Stimulated activated CD4-positive, alpha-beta T cell treated with anti-CD3 and anti-CD28 coated beads, Interleukin-15, amount 100 ng/mL, for 48 hours (primary cell): ENCODE measurements at regions not wholly inside any gene's neighbourhood (a gene's known extent, or its start where the extent isn't known, plus 50 kb on each side); places are given as distances from the start of the nearest gene placed in this dataset.

Source experiments
- DNase-seq, 2 donors: peaks; one replicate each; pipeline ENCODE4 v3.0.0-alpha.2; 2020; ENCODE audit warnings: low read depth in 2 of 2

GRCh38 chr16:86800894-86801293 is 222.5 kb downstream of the FOXL1 start:
- no peak for DNase-seq

- no peak for DNase-seq
Measured at GRCh38 chr16:86802013-86802412, 223.7 kb downstream of the FOXL1 start.

GRCh38 chr16:86805188-86805587 is 226.8 kb downstream of the FOXL1 start:
- DNase-seq: no peak

GRCh38 chr16:86806181-86806837 is 228.0 kb downstream of the FOXL1 start:
- DNase-seq: no peak

GRCh38 chr16:86806838-86807351 is 228.5 kb downstream of the FOXL1 start:
- DNase-seq: no peak

GRCh38 chr16:86808863-86809444 is 230.6 kb downstream of the FOXL1 start:
- DNase-seq: no peak

- DNase-seq: no peak
Measured at GRCh38 chr16:86809458-86809955, 231.2 kb downstream of the FOXL1 start.

- no peak for DNase-seq
Measured at GRCh38 chr16:86810062-86810461, 231.7 kb downstream of the FOXL1 start.

- DNase-seq: no peak
Measured at GRCh38 chr16:86812363-86812970, 234.1 kb downstream of the FOXL1 start.

- no peak for DNase-seq
Measured at GRCh38 chr16:86814256-86814655, 235.9 kb downstream of the FOXL1 start.

- no peak for DNase-seq
Measured at GRCh38 chr16:86816930-86817625, 238.7 kb downstream of the FOXL1 start.

GRCh38 chr16:86818671-86819532 is 240.6 kb downstream of the FOXL1 start:
- no peak for DNase-seq

- no peak for DNase-seq
Measured at GRCh38 chr16:86819533-86819892, 241.2 kb downstream of the FOXL1 start.

GRCh38 chr16:86821895-86822294 is 243.5 kb downstream of the FOXL1 start:
- no peak for DNase-seq

- DNase-seq: no peak
Measured at GRCh38 chr16:86823125-86823524, 244.8 kb downstream of the FOXL1 start.

- DNase-seq: no peak
Measured at GRCh38 chr16:86823888-86824671, 245.7 kb downstream of the FOXL1 start.

- no peak for DNase-seq
Measured at GRCh38 chr16:86824751-86825296, 246.5 kb downstream of the FOXL1 start.

GRCh38 chr16:86825631-86826030 is 247.3 kb downstream of the FOXL1 start:
- no peak for DNase-seq

- no peak for DNase-seq
Measured at GRCh38 chr16:86826941-86827340, 248.6 kb downstream of the FOXL1 start.

- DNase-seq: no peak
Measured at GRCh38 chr16:86827521-86827920, 249.2 kb downstream of the FOXL1 start.
